ENCODE measurements at regions not wholly inside any gene's neighbourhood (a gene's known extent, or its start where the extent isn't known, plus 50 kb on each side); places are given as distances from the start of the nearest gene placed in this dataset.

- no peaks in the 10 kb centered on the region for H3K36me3 ChIP-seq (ENCODE audit: insufficient read depth)
- no peaks in the 10 kb centered on the region for H3K79me2 ChIP-seq (ENCODE audit: insufficient read depth, low read depth)
- H2AFZ ChIP-seq (ENCODE audit: low read depth): no peak overlapping the region
- no peaks in the 10 kb centered on the region for H3K4me1 ChIP-seq (ENCODE audit: low read depth, poor library complexity, severe bottlenecking)
- TF ChIP-seq CTCF (conservative IDR thresholded peaks at IDR 0.05; ENCODE audit: low read depth, low read length): no peak
- no peak overlapping the region for H3K4me2 ChIP-seq
- H3K4me3 ChIP-seq (IDR thresholded peaks at IDR 0.05; ENCODE audit: insufficient read depth, low read depth, low read length): no peak overlapping the region
- H3K27ac ChIP-seq: no peak overlapping the region
- H4K20me1 ChIP-seq (ENCODE audit: insufficient read depth): no peaks in the 10 kb centered on the region
- H3K27me3 ChIP-seq (ENCODE audit: insufficient read depth, low read depth): no peaks in the 10 kb centered on the region
- H3K9ac ChIP-seq: no peak overlapping the region
Observed at GRCh38 chr3:8450618-8451017, 51.0 kb upstream of the LMCD1 start.

- no peaks in the 10 kb centered on the region for H3K4me1 ChIP-seq (ENCODE audit: low read depth, poor library complexity, severe bottlenecking)
- no peaks in the 10 kb centered on the region for H4K20me1 ChIP-seq (ENCODE audit: insufficient read depth)
- no peak overlapping the region for H3K27ac ChIP-seq
- no peak overlapping the region for H2AFZ ChIP-seq (ENCODE audit: low read depth)
- no peak for TF ChIP-seq CTCF (conservative IDR thresholded peaks at IDR 0.05; ENCODE audit: low read depth, low read length)
- H3K79me2 ChIP-seq (ENCODE audit: insufficient read depth, low read depth): no peaks in the 10 kb centered on the region
- H3K9ac ChIP-seq: no peak overlapping the region
- no peaks in the 10 kb centered on the region for H3K36me3 ChIP-seq (ENCODE audit: insufficient read depth)
- no peak overlapping the region for H3K4me3 ChIP-seq (IDR thresholded peaks at IDR 0.05; ENCODE audit: insufficient read depth, low read depth, low read length)
- no peaks in the 10 kb centered on the region for H3K27me3 ChIP-seq (ENCODE audit: insufficient read depth, low read depth)
- no peak overlapping the region for H3K4me2 ChIP-seq
Observed at GRCh38 chr3:8451696-8452095, 49.9 kb upstream of the LMCD1 start.

Data from KMS-11 (cell line).